IMR-90 (cell line): ENCODE measurements at regions not wholly inside any gene's neighbourhood (a gene's known extent, or its start where the extent isn't known, plus 50 kb on each side); places are given as distances from the start of the nearest gene placed in this dataset.

Experiments
- ATAC-seq: fragments of 200-7000 bp; cut with Tn5 transposase; 2 replicates; pipeline ENCODE4 v1.9.1; 2020; ENCODE audit warnings: low read depth, mild to moderate bottlenecking, moderate library complexity
- BruUV-seq: library from RNA; stranded (reverse); fragments of 400-500 nt; replicated peaks from 2 replicates; lab custom pipeline; 2021; lab: Mats Ljungman, UMichigan
- CTCF ChIA-PET: fragments of 300-600 bp; formaldehyde crosslinking; extraction: SDS; loops from one replicate; lab custom pipeline; 2021; ENCODE audit warnings: antibody characterized with exemption; lab: Yijun Ruan, JAX
- POLR2A ChIA-PET: fragments of 300-600 bp; sonication (Branson Sonifier 250); formaldehyde crosslinking; loops from one replicate; lab custom pipeline; 2022; ENCODE audit warnings: antibody characterized with exemption; ENCODE audit not compliant: unreplicated experiment; lab: Charles Lee
- DNase-seq: peaks from one replicate; pipeline ENCODE4 v3.0.0; 2013
- H2AFZ ChIP-seq: replicated peaks from 2 replicates; pipeline ENCODE3; 2013; ENCODE audit warnings: low read length, mild to moderate bottlenecking; ENCODE audit not compliant: poor library complexity
- H2AK5ac ChIP-seq: 2 replicates; pipeline ENCODE4 v1.6.1; 2013; ENCODE audit warnings: low read depth, low read length, inconsistent platforms
- H2AK9ac ChIP-seq: replicated peaks from 2 replicates; pipeline ENCODE3; 2013; ENCODE audit warnings: mild to moderate bottlenecking, low read depth, low read length, moderate library complexity; ENCODE audit not compliant: poor library complexity
- H2BK120ac ChIP-seq: 2 replicates; pipeline ENCODE4 v1.6.1; 2013; ENCODE audit warnings: low read depth, low read length, inconsistent platforms
- H2BK15ac ChIP-seq: 3 replicates; pipeline ENCODE4 v1.6.1; 2013; ENCODE audit warnings: low read depth, low read length, inconsistent platforms
- H2BK20ac ChIP-seq: 2 replicates; pipeline ENCODE4 v1.6.1; 2013; ENCODE audit warnings: low read depth, mild to moderate bottlenecking, inconsistent platforms, low read length, moderate library complexity
- H2BK5ac ChIP-seq: 2 replicates; pipeline ENCODE4 v1.6.1; 2013; ENCODE audit warnings: mild to moderate bottlenecking, low read depth, low read length, inconsistent platforms; ENCODE audit not compliant: poor library complexity, severe bottlenecking
- H3K14ac ChIP-seq: replicated peaks from 2 replicates; pipeline ENCODE4 v1.6.1; 2013; ENCODE audit warnings: low read depth, low read length, inconsistent platforms
- H3K18ac ChIP-seq: 2 replicates; pipeline ENCODE4 v1.6.1; 2013; ENCODE audit warnings: low read depth, low read length, control low read depth
- H3K23ac ChIP-seq: 2 replicates; pipeline ENCODE4 v1.6.1; 2013; ENCODE audit warnings: low read depth, low read length, inconsistent platforms
- H3K27ac ChIP-seq: 2 replicates; pipeline ENCODE4 v1.5.1; 2013; ENCODE audit warnings: mild to moderate bottlenecking, control low read depth, low read length; ENCODE audit not compliant: insufficient read depth
- H3K27me3 ChIP-seq: 2 replicates; pipeline ENCODE4 v1.6.1; 2013; ENCODE audit warnings: low read length; ENCODE audit not compliant: control insufficient read depth, insufficient read depth
- H3K36me3 ChIP-seq: 2 replicates; pipeline ENCODE4 v1.6.1; 2013; ENCODE audit warnings: low read length, mixed read lengths; ENCODE audit not compliant: control insufficient read depth, insufficient read depth
- H3K4ac ChIP-seq: 2 replicates; pipeline ENCODE4 v1.6.1; 2013; ENCODE audit warnings: low read depth, low read length, inconsistent platforms
- H3K4me1 ChIP-seq: 2 replicates; pipeline ENCODE4 v1.6.1; 2013; ENCODE audit warnings: low read length, mixed read lengths; ENCODE audit not compliant: control insufficient read depth, insufficient read depth
- H3K4me2 ChIP-seq: 2 replicates; pipeline ENCODE4 v1.6.1; 2013; ENCODE audit warnings: low read depth, mild to moderate bottlenecking, control low read depth, low read length, moderate library complexity
- H3K4me3 ChIP-seq: 2 replicates; pipeline ENCODE4 v1.5.1; 2013; ENCODE audit warnings: low read depth, mild to moderate bottlenecking, control low read depth, low read length, moderate library complexity; ENCODE audit not compliant: insufficient read depth
- H3K56ac ChIP-seq: 2 replicates; pipeline ENCODE4 v1.6.1; 2013; ENCODE audit warnings: low read length, inconsistent platforms; ENCODE audit not compliant: insufficient read depth; ENCODE audit errors: extremely low read depth
- H3K79me1 ChIP-seq, 2 experiments: 2 replicates each; pipeline ENCODE4 v1.6.1; 2013; ENCODE audit warnings: low read length in 2 of 2, inconsistent platforms in 1 of 2, low read depth in 1 of 2
- H3K9ac ChIP-seq: 2 replicates; pipeline ENCODE4 v1.6.1; 2013; ENCODE audit warnings: low read depth, low read length, control low read depth
- H3K9me1 ChIP-seq: 2 replicates; pipeline ENCODE4 v1.6.1; 2013; ENCODE audit warnings: low read length, inconsistent platforms; ENCODE audit not compliant: insufficient read depth
- H3K9me3 ChIP-seq: 2 replicates; pipeline ENCODE4 v1.6.1; 2013; ENCODE audit warnings: low read length; ENCODE audit not compliant: control insufficient read depth, insufficient read depth
- H4K20me1 ChIP-seq: 2 replicates; pipeline ENCODE4 v1.6.1; 2013; ENCODE audit warnings: low read length, inconsistent platforms; ENCODE audit not compliant: insufficient read depth
- H4K5ac ChIP-seq: 2 replicates; pipeline ENCODE4 v1.6.1; 2013; ENCODE audit warnings: mild to moderate bottlenecking, low read depth, low read length, control low read depth
- H4K8ac ChIP-seq, 2 experiments: 2 replicates each; pipeline ENCODE4 v1.6.1; 2013; ENCODE audit warnings: low read depth in 2 of 2, low read length in 2 of 2, control low read depth in 1 of 2, inconsistent platforms in 1 of 2
- H4K91ac ChIP-seq: 2 replicates; pipeline ENCODE4 v1.6.1; 2013; ENCODE audit warnings: low read depth, low read length, inconsistent platforms; ENCODE audit not compliant: insufficient read depth
- BHLHE40 ChIP-seq: fragments of 150-350 bp; IDR thresholded peaks from 2 replicates; pipeline ENCODE4 v1.6.1; 2016; ENCODE audit warnings: mild to moderate bottlenecking, low read depth, low read length
- CEBPB ChIP-seq: IDR thresholded peaks from 2 replicates; pipeline ENCODE4 v1.6.1; 2012; ENCODE audit warnings: low read depth, low read length, improper control_type of control experiment
- CTCF ChIP-seq: conservative IDR thresholded peaks from 2 replicates; pipeline ENCODE4 v1.5.1; 2012; ENCODE audit warnings: mild to moderate bottlenecking, low read depth, low read length, improper control_type of control experiment
- ELK1 ChIP-seq: fragments of 150-350 bp; IDR thresholded peaks from 2 replicates; pipeline ENCODE4 v1.6.1; 2016; ENCODE audit warnings: low read depth, mild to moderate bottlenecking, low read length, moderate library complexity, borderline replicate concordance
- MAFK ChIP-seq: IDR thresholded peaks from 2 replicates; pipeline ENCODE4 v1.6.1; 2012; ENCODE audit warnings: low read depth, low read length, improper control_type of control experiment
- POLR2A ChIP-seq: IDR thresholded peaks from 2 replicates; pipeline ENCODE4 v1.6.1; 2012; ENCODE audit warnings: mild to moderate bottlenecking, low read depth, low read length
- USF2 ChIP-seq: fragments of 150-350 bp; IDR thresholded peaks from 2 replicates; pipeline ENCODE4 v1.6.1; 2017; ENCODE audit warnings: mild to moderate bottlenecking, antibody characterized with exemption, low read length, low read depth
- WGBS, 2 experiments: methylation state at CpG; one replicate each; pipeline versions ENCODE4 v1.1.5 to v1.1.7; 2013; ENCODE audit warnings: missing lambda C conversion rate in 2 of 2; ENCODE audit not compliant: insufficient read length in 1 of 2; ENCODE audit errors: extremely low coverage in 2 of 2; 5-methylcytosine and 5-hydroxymethylcytosine counted together
- dilution Hi-C: fragments of 300-500 bp; cut with HindIII; formaldehyde crosslinking; loops from one replicate; pipeline ENCODE4 v1.14.3; 2018; ENCODE audit warnings: low sequenced_read_pairs; ENCODE audit not compliant: unreplicated experiment
- in situ Hi-C: fragments of 300-500 bp; cut with MboI; formaldehyde crosslinking; loops from 3 replicates; pipeline ENCODE4 v1.14.3; 2019; ENCODE audit warnings: low sequenced_read_pairs, inconsistent platforms, mixed read lengths
- intact Hi-C: fragments of 100-400 bp; cut with micrococcal nuclease; formaldehyde crosslinking; loops from 2 replicates; pipeline ENCODE4 v1.10.0; 2022

- ChIA-PET CTCF (no interaction called here), POLR2A (no interaction called here)
- H3K79me1 ChIP-seq = no peaks in the 10 kb centered on the region
- no CpG with 5 or more reads among the region's 3 CpGs for WGBS, 2 experiments
- intact Hi-C loops (no loop called here), in situ Hi-C loops (no loop called here), dilution Hi-C loops (no loop called here)
- H3K4me2 ChIP-seq = no peak overlapping the region
- no peak overlapping the region for H4K91ac ChIP-seq
- no peak overlapping the region for H3K14ac ChIP-seq
- H3K27me3 ChIP-seq = no peaks in the 10 kb centered on the region
- no peaks in the 10 kb centered on the region for H4K20me1 ChIP-seq
- no peak overlapping the region for H2BK15ac ChIP-seq
- H2AFZ ChIP-seq = no peak overlapping the region
- H3K27ac ChIP-seq = no peak overlapping the region
- no TSS peak for BruUV-seq
- H3K9me1 ChIP-seq = no peaks in the 10 kb centered on the region
- no peak overlapping the region for H3K18ac ChIP-seq
- H2AK9ac ChIP-seq = no peak overlapping the region
- H4K8ac ChIP-seq = no peak overlapping the region
- no peak overlapping the region for H2AK5ac ChIP-seq
- no peak overlapping the region for H3K56ac ChIP-seq
- H3K9me3 ChIP-seq = peaks cover 3% of the 10 kb centered on the region; the same call in 1 of the 2 replicates
- H3K36me3 ChIP-seq = no peaks in the 10 kb centered on the region
- H2BK5ac ChIP-seq = no peak overlapping the region
- ATAC-seq = no peak
- no peak overlapping the region for H2BK20ac ChIP-seq
- H2BK120ac ChIP-seq = no peak overlapping the region
- no peak for DNase-seq
- no peak overlapping the region for H4K5ac ChIP-seq
- no peaks in the 10 kb centered on the region for H3K4me1 ChIP-seq
- TF ChIP-seq USF2 = no peak
- TF ChIP-seq CTCF = no peak
- no peak for TF ChIP-seq MAFK
- no peak for TF ChIP-seq CEBPB
- TF ChIP-seq POLR2A = no peak
- no peak for TF ChIP-seq BHLHE40
- TF ChIP-seq ELK1 = no peak
- no peak overlapping the region for H3K9ac ChIP-seq
- no peak overlapping the region for H3K4ac ChIP-seq
- no peak overlapping the region for H3K4me3 ChIP-seq
- no peak overlapping the region for H3K23ac ChIP-seq
Observed at GRCh38 chr15:94925680-94926079, 694.3 kb downstream of the MCTP2 start.
